Fibroblast of lung (primary cell): ENCODE measurements at regions not wholly inside any gene's neighbourhood (a gene's known extent, or its start where the extent isn't known, plus 50 kb on each side); places are given as distances from the start of the nearest gene placed in this dataset.

Source experiments
- CTCF ChIP-seq, 2 donors: IDR thresholded peaks in 1 of 2; conservative IDR thresholded peaks in 1 of 2; 1 replicate in 1 of 2; 2 replicates in 1 of 2; pipeline ENCODE4 v1.5.1; 2011 to 2012; ENCODE audit warnings: low read length in 2 of 2, control low read depth in 1 of 2, inconsistent platforms in 1 of 2, low read depth in 1 of 2, mild to moderate bottlenecking in 1 of 2
- EZH2 ChIP-seq: IDR thresholded peaks from 2 replicates; pipeline ENCODE4 v1.5.1; 2012; ENCODE audit warnings: low read length, control low read depth, mild to moderate bottlenecking; ENCODE audit errors: missing control alignments

- no peak for TF ChIP-seq CTCF (conservative IDR thresholded peaks at IDR 0.05 in 1 of 2, IDR thresholded peaks at IDR 0.05 in 1 of 2; ENCODE audit: low read depth in 1 of 2, low read length in 2 of 2)
- TF ChIP-seq EZH2: no peak
Measured at GRCh38 chr3:168659015-168659414, 563.3 kb upstream of the GOLIM4 start.
